Mesenchymal stem cell (in vitro differentiated cells and primary cell): ENCODE measurements at regions not wholly inside any gene's neighbourhood (a gene's known extent, or its start where the extent isn't known, plus 50 kb on each side); places are given as distances from the start of the nearest gene placed in this dataset.
"Not testable (repeated sequence)": the region's sequence is repeated elsewhere in the genome, so short reads cannot be mapped to it uniquely, and the experiment has no call there.

Experiments used
- DNase-seq: peaks from one replicate; pipeline ENCODE4 v3.0.0-alpha.2; 2013
- H2AFZ ChIP-seq: one replicate; pipeline ENCODE4 v1.6.1; 2013; ENCODE audit warnings: low read depth, mild to moderate bottlenecking, control low read depth, inconsistent platforms, low read length, moderate library complexity
- H2AK5ac ChIP-seq: 2 replicates; pipeline ENCODE4 v1.6.1; 2013; ENCODE audit warnings: low read length, moderate library complexity, mild to moderate bottlenecking, inconsistent platforms; ENCODE audit not compliant: severe bottlenecking
- H2BK120ac ChIP-seq: one replicate; pipeline ENCODE4 v1.6.1; 2013; ENCODE audit warnings: low read depth, mild to moderate bottlenecking, inconsistent platforms, low read length, moderate library complexity
- H2BK12ac ChIP-seq, 2 experiments: one replicate each; pipeline ENCODE4 v1.6.1; 2013; ENCODE audit warnings: inconsistent platforms in 2 of 2, low read length in 2 of 2, mild to moderate bottlenecking in 2 of 2, moderate library complexity in 2 of 2, control low read depth in 1 of 2
- H2BK15ac ChIP-seq: one replicate; pipeline ENCODE4 v1.6.1; 2013; ENCODE audit warnings: mild to moderate bottlenecking, low read depth, inconsistent platforms; ENCODE audit not compliant: poor library complexity, severe bottlenecking
- H2BK5ac ChIP-seq: 2 replicates; pipeline ENCODE4 v1.6.1; 2013; ENCODE audit warnings: low read depth, mild to moderate bottlenecking, low read length, control low read depth, inconsistent platforms; ENCODE audit not compliant: poor library complexity, severe bottlenecking
- H3K14ac ChIP-seq, 2 experiments: one replicate each; pipeline ENCODE4 v1.6.1; 2013; ENCODE audit warnings: inconsistent platforms in 2 of 2, low read length in 2 of 2, control low read depth in 1 of 2, mild to moderate bottlenecking in 1 of 2, moderate library complexity in 1 of 2
- H3K18ac ChIP-seq, 2 experiments: one replicate each; pipeline ENCODE4 v1.6.1; 2013; ENCODE audit warnings: inconsistent platforms in 2 of 2, low read length in 2 of 2, control low read depth in 1 of 2, low read depth in 1 of 2, mild to moderate bottlenecking in 1 of 2
- H3K23ac ChIP-seq, 2 experiments: one replicate each; pipeline ENCODE4 v1.6.1; 2013; ENCODE audit warnings: inconsistent platforms in 2 of 2, low read length in 2 of 2, mild to moderate bottlenecking in 2 of 2, moderate library complexity in 2 of 2, control low read depth in 1 of 2
- H3K27ac ChIP-seq: 2 replicates; pipeline ENCODE4 v1.5.1; 2013; ENCODE audit warnings: mild to moderate bottlenecking, moderate library complexity, low read length, control low read depth, inconsistent platforms; ENCODE audit not compliant: poor library complexity, severe bottlenecking
- H3K27me3 ChIP-seq, 2 experiments: 2 replicates each; pipeline versions ENCODE4 v1.6.1 to v1.7.0; 2013; ENCODE audit warnings: low read length in 2 of 2, mild to moderate bottlenecking in 2 of 2, moderate library complexity in 2 of 2, control low read depth in 1 of 2, inconsistent platforms in 1 of 2; ENCODE audit not compliant: control insufficient read depth in 1 of 2, insufficient read depth in 1 of 2
- H3K36me3 ChIP-seq, 2 experiments: 2 replicates each; pipeline versions ENCODE4 v1.6.1 to v1.7.0; 2013; ENCODE audit warnings: low read length in 2 of 2, control low read depth in 1 of 2, inconsistent platforms in 1 of 2, low read depth in 1 of 2, mild to moderate bottlenecking in 1 of 2; ENCODE audit not compliant: insufficient read depth in 2 of 2, control insufficient read depth in 1 of 2
- H3K4ac ChIP-seq, 2 experiments: one replicate each; pipeline ENCODE4 v1.6.1; 2013; ENCODE audit warnings: inconsistent platforms in 2 of 2, low read length in 2 of 2, mild to moderate bottlenecking in 2 of 2, moderate library complexity in 2 of 2, control low read depth in 1 of 2, low read depth in 1 of 2
- H3K4me1 ChIP-seq: 2 replicates; pipeline ENCODE4 v1.6.1; 2013; ENCODE audit warnings: low read depth, low read length, control low read depth; ENCODE audit not compliant: control insufficient read depth, insufficient read depth
- H3K4me2 ChIP-seq: 2 replicates; pipeline ENCODE4 v1.6.1; 2013; ENCODE audit warnings: low read length, mild to moderate bottlenecking, inconsistent platforms; ENCODE audit not compliant: poor library complexity, severe bottlenecking
- H3K4me3 ChIP-seq, 2 experiments: 2 replicates each; pipeline versions ENCODE4 v1.5.1 to v1.7.0; 2013; ENCODE audit warnings: low read length in 2 of 2, mild to moderate bottlenecking in 2 of 2, control low read depth in 1 of 2, low read depth in 1 of 2; ENCODE audit not compliant: insufficient read depth in 1 of 2
- H3K79me1 ChIP-seq: replicated peaks from 2 replicates; pipeline ENCODE4 v1.6.1; 2013; ENCODE audit warnings: mild to moderate bottlenecking, control low read depth, low read length, inconsistent platforms; ENCODE audit not compliant: poor library complexity, severe bottlenecking
- H3K9ac ChIP-seq: 2 replicates; pipeline ENCODE4 v1.7.0; 2013; ENCODE audit warnings: mild to moderate bottlenecking, low read length, moderate library complexity
- H3K9me3 ChIP-seq: 2 replicates; pipeline ENCODE4 v1.7.0; 2013; ENCODE audit warnings: mild to moderate bottlenecking, low read length; ENCODE audit not compliant: control insufficient read depth
- H4K8ac ChIP-seq: one replicate; pipeline ENCODE4 v1.6.1; 2013; ENCODE audit warnings: inconsistent platforms, mild to moderate bottlenecking, low read length, moderate library complexity
- H4K91ac ChIP-seq: one replicate; pipeline ENCODE4 v1.6.1; 2013; ENCODE audit warnings: mild to moderate bottlenecking, low read length, inconsistent platforms
- WGBS: methylation state at CpG from one replicate; pipeline ENCODE4 v1.1.7; 2013; ENCODE audit warnings: mixed read lengths; 5-methylcytosine and 5-hydroxymethylcytosine counted together

- H3K36me3 ChIP-seq: no peaks in the 10 kb centered on the region
- no peaks in the 10 kb centered on the region for H3K79me1 ChIP-seq
- no peak overlapping the region for H4K91ac ChIP-seq
- peaks cover 3% of the 10 kb centered on the region for H3K9me3 ChIP-seq
- no peak overlapping the region for H2BK5ac ChIP-seq
- H3K4me1 ChIP-seq: no peaks in the 10 kb centered on the region
- no peak overlapping the region for H3K18ac ChIP-seq
- H2AK5ac ChIP-seq: no peak overlapping the region
- DNase-seq: no peak
- no peak overlapping the region for H2AFZ ChIP-seq
- no peak overlapping the region for H3K9ac ChIP-seq
- no peaks in the 10 kb centered on the region for H3K27me3 ChIP-seq
- no peak overlapping the region for H2BK15ac ChIP-seq
- no peak overlapping the region for H3K4ac ChIP-seq
- H3K23ac ChIP-seq: no peak overlapping the region
- no peak overlapping the region for H4K8ac ChIP-seq
- no peak overlapping the region for H3K27ac ChIP-seq
- no peak overlapping the region for H3K4me3 ChIP-seq
- H2BK120ac ChIP-seq: no peak overlapping the region
- H3K14ac ChIP-seq: no peak overlapping the region
- H2BK12ac ChIP-seq: no peak overlapping the region
- no peak overlapping the region for H3K4me2 ChIP-seq
These were observed 220.9 kb upstream of the TUT7 start for GRCh38 chr9:86575137-86575536.

DNA sequence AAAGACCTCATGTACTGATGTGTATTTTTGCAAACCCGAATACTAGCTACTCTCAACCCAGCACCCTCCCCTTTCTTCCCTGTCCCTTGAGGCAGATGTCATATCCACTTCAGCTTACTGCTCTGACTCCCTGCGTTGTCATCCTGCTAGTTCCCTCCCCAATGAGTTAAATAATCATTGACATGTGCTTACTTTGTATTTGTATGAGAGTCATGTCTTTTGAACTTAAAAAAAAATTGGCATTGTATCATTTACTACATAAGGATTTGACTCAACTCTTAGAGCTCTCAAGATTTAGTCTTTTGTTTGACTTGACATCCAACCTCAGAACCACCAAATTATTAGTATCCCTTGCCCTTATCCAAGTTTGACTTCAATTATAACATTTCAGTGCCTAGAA is 219.7 kb upstream of the TUT7 start:
- H3K79me1 ChIP-seq: no peaks in the 10 kb centered on the region
- no peak overlapping the region for H3K27ac ChIP-seq
- H3K4me3 ChIP-seq: no peak overlapping the region
- no peaks in the 10 kb centered on the region for H3K27me3 ChIP-seq
- H2AFZ ChIP-seq: no peak overlapping the region
- peak overlapping the region; percentile 32 for H3K9ac ChIP-seq
- H2BK12ac ChIP-seq: no peak overlapping the region
- H3K4me1 ChIP-seq: no peaks in the 10 kb centered on the region
- H3K14ac ChIP-seq: no peak overlapping the region
- H2BK5ac ChIP-seq: no peak overlapping the region
- H2BK120ac ChIP-seq: no peak overlapping the region
- no peak overlapping the region for H3K23ac ChIP-seq
- no peak overlapping the region for H2AK5ac ChIP-seq
- no peak for DNase-seq
- no peak overlapping the region for H3K18ac ChIP-seq
- H4K8ac ChIP-seq: no peak overlapping the region
- no peaks in the 10 kb centered on the region for H3K36me3 ChIP-seq
- no peak overlapping the region for H4K91ac ChIP-seq
- 85% methylated on average over 1 of the region's 2 CpGs for WGBS
- no peak overlapping the region for H3K4ac ChIP-seq
- no peak overlapping the region for H2BK15ac ChIP-seq
- peaks cover 3% of the 10 kb centered on the region for H3K9me3 ChIP-seq
- no peak overlapping the region for H3K4me2 ChIP-seq

DNA sequence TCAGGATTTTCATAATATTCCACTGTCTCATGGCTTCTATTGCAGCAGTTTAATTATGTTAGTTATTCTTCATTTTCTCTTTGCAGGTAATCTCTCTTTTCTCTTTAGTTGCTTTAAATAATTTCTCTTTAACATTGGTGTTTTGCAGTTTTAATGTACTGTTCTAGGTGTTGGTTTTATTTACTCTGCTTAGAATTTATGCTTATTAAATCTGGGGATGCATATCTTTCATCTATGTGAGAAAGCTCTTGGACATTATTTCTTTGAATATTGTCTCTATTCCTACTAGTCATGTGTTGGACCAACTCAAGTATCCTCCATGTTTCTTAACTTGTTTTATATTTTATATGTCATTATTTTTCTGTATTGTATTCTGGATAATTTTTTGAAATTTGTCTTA is 218.7 kb upstream of the TUT7 start:
- Histone ChIP-seq H3K36me3 (no peaks in the 10 kb centered on the region), H3K18ac (no peak overlapping the region), H2BK15ac (no peak overlapping the region), H3K4me3 (no peak overlapping the region), H3K4me2 (no peak overlapping the region), H2AFZ (no peak overlapping the region), H4K91ac (no peak overlapping the region), H2BK5ac (no peak overlapping the region), H4K8ac (no peak overlapping the region), H3K4ac (no peak overlapping the region), H2BK12ac (no peak overlapping the region), H3K14ac (no peak overlapping the region), H2BK120ac (no peak overlapping the region), H3K4me1 (no peaks in the 10 kb centered on the region), H3K27me3 (no peaks in the 10 kb centered on the region), H3K9me3 (peaks cover 3% of the 10 kb centered on the region), H2AK5ac (no peak overlapping the region), H3K9ac (no peak overlapping the region), H3K27ac (no peak overlapping the region), H3K23ac (no peak overlapping the region), H3K79me1 (no peaks in the 10 kb centered on the region)
- no peak for DNase-seq

GRCh38 chr9:86565603-86566002 is 211.4 kb upstream of the TUT7 start:
- not testable (repeated sequence) for H3K27ac ChIP-seq, H4K91ac ChIP-seq, H3K9ac ChIP-seq, DNase-seq, H3K18ac ChIP-seq, H2BK12ac ChIP-seq, H3K4me3 ChIP-seq, H3K79me1 ChIP-seq, H2BK5ac ChIP-seq, H3K36me3 ChIP-seq, H3K9me3 ChIP-seq, H2BK120ac ChIP-seq, H2AK5ac ChIP-seq, H2AFZ ChIP-seq, H3K4me2 ChIP-seq, H3K27me3 ChIP-seq, H2BK15ac ChIP-seq, H4K8ac ChIP-seq, H3K23ac ChIP-seq, H3K4me1 ChIP-seq, H3K4ac ChIP-seq, H3K14ac ChIP-seq
- no CpG with 5 or more reads among the region's 2 CpGs for WGBS
